Calu3 (cell line): ENCODE measurements at regions not wholly inside any gene's neighbourhood (a gene's known extent, or its start where the extent isn't known, plus 50 kb on each side); places are given as distances from the start of the nearest gene placed in this dataset.

Experiments
- BruUV-seq: library from RNA; stranded (reverse); fragments of 400-500 nt; replicated peaks from 2 replicates; lab custom pipeline; 2021; lab: Mats Ljungman, UMichigan
- CTCF ChIA-PET: fragments of 300-600 bp; sonication (Branson Sonifier 250); formaldehyde crosslinking; loops from one replicate; lab custom pipeline; 2022; ENCODE audit warnings: antibody characterized with exemption; lab: Charles Lee
- DNase-seq: peaks from one replicate; pipeline ENCODE4 v3.0.0; 2022
- H3K27ac Mint-ChIP-seq: one replicate; pipeline ENCODE4 v1.8.0; 2022; ENCODE audit warnings: mixed read lengths; ENCODE audit not compliant: unreplicated experiment
- H3K27me3 Mint-ChIP-seq: one replicate; pipeline ENCODE4 v1.8.0; 2022; ENCODE audit warnings: mixed read lengths; ENCODE audit not compliant: unreplicated experiment
- H3K36me3 Mint-ChIP-seq: one replicate; pipeline ENCODE4 v1.8.0; 2022; ENCODE audit warnings: mild to moderate bottlenecking, moderate library complexity, mixed read lengths; ENCODE audit not compliant: insufficient read depth, unreplicated experiment
- H3K4me1 Mint-ChIP-seq: one replicate; pipeline ENCODE4 v1.8.0; 2022; ENCODE audit warnings: mild to moderate bottlenecking, low read depth, mixed read lengths; ENCODE audit not compliant: unreplicated experiment
- H3K4me3 Mint-ChIP-seq: one replicate; pipeline ENCODE4 v1.8.0; 2022; ENCODE audit warnings: mild to moderate bottlenecking, low read depth, moderate library complexity, mixed read lengths; ENCODE audit not compliant: unreplicated experiment
- H3K9me3 Mint-ChIP-seq: one replicate; pipeline ENCODE4 v1.8.0; 2022; ENCODE audit warnings: low read depth, mixed read lengths; ENCODE audit not compliant: unreplicated experiment
- intact Hi-C: fragments of 100-400 bp; cut with micrococcal nuclease; formaldehyde crosslinking; loops from one replicate; pipeline ENCODE4 v1.10.0; 2022; ENCODE audit not compliant: unreplicated experiment
- TF ChIP-seq, protein P1 (sequence below): fragments of 200-600 bp; IDR thresholded peaks from one replicate; pipeline ENCODE4 v1.8.0; 2022; ENCODE audit warnings: antibody characterized with exemption; ENCODE audit not compliant: unreplicated experiment

DNA sequence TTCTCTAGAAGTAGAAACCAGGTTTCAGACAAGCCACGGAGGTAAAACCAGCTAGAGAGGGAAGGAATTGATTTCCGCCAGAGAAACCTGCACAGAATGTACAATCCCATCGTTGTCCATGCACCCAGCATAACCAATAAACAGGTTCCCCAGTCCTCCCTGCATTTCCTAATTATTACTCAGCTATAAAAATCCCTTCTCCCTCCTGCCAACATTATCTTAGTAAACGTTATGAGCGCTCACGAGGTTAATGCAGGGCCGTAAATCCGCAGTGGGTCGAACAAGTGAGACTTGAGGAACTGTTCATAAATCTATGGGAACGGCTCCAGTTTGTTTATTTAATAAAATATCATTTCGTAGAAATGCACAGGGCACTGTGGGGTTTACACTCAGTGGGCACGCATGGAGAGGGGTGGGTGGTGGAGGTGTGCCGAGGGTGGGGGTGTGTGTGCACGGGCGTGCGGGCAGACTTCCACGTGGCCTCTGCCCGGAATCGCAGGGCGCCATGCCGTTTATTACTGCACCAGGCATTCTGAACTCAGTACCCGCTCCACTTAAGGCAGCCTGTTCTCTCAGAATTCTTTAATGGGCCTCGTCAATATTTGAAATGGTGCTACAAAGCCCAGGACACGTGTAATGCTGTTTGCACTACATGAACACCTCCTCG is 257.3 kb downstream of the MIAT start:
- DNase-seq, result no peak
- TF ChIP-seq, protein P1, sequence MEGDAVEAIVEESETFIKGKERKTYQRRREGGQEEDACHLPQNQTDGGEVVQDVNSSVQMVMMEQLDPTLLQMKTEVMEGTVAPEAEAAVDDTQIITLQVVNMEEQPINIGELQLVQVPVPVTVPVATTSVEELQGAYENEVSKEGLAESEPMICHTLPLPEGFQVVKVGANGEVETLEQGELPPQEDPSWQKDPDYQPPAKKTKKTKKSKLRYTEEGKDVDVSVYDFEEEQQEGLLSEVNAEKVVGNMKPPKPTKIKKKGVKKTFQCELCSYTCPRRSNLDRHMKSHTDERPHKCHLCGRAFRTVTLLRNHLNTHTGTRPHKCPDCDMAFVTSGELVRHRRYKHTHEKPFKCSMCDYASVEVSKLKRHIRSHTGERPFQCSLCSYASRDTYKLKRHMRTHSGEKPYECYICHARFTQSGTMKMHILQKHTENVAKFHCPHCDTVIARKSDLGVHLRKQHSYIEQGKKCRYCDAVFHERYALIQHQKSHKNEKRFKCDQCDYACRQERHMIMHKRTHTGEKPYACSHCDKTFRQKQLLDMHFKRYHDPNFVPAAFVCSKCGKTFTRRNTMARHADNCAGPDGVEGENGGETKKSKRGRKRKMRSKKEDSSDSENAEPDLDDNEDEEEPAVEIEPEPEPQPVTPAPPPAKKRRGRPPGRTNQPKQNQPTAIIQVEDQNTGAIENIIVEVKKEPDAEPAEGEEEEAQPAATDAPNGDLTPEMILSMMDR, result no peak
- H3K27me3 Mint-ChIP-seq, result peaks cover 98% of the 10 kb centered on the region
- H3K27ac Mint-ChIP-seq, result no peak overlapping the region
- CTCF ChIA-PET, result interaction anchor here (0.6 kb wide), 1 partner anchor 271 kb away, joined by 3 read pairs; no protein-coding TSS in a partner anchor
- intact Hi-C loops, result no loop called here
- no peaks in the 10 kb centered on the region for H3K9me3 Mint-ChIP-seq
- BruUV-seq, result no TSS peak
- no peak overlapping the region for H3K4me3 Mint-ChIP-seq
- no peaks in the 10 kb centered on the region for H3K36me3 Mint-ChIP-seq
- H3K4me1 Mint-ChIP-seq, result no peaks in the 10 kb centered on the region

DNA sequence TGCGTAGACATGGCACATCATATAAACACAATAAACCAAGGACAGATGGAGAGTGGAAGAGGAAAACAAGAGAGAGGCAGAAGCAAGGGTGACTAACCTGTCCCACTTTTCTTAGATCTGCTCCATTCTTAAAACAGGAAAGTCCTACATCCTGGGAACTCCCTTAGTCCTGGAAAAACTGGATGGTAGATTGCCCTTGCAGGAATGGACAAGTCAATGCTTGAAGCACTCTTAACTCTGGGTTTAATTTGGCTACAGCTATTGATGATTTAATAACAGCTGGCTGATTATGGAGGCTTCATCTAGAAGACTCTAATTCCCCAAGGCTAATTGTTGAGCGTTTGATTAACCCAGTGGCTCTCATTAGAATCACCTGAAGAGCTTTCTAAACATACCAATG is 258.8 kb downstream of the MIAT start:
- Mint-ChIP-seq H3K27me3 (peaks cover 100% of the 10 kb centered on the region), H3K9me3 (no peaks in the 10 kb centered on the region), H3K27ac (no peak overlapping the region), H3K4me3 (no peak overlapping the region), H3K36me3 (no peaks in the 10 kb centered on the region), H3K4me1 (no peaks in the 10 kb centered on the region)
- no peak for DNase-seq
- CTCF ChIA-PET, result no interaction called here
- intact Hi-C loops, result no loop called here
- BruUV-seq, result no TSS peak
- TF ChIP-seq, protein P1, result no peak

DNA sequence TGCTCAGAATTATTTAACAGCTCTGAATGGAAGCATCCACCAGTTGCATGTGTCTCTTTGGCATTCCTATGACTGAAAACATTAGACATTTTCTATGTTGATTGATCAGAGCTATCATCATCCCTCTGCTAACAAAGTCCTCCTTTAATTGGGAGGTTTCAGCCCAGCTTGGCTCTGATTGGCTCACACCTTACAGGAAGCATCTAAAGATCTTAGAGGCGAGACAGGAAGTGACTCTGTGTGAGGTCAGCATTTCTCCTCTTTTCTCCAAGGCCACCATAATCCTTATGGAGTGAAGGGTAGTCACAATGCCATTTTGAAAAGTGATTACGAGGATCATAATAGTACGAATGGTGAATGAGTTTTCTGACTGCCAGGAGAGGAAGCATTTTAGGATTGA is 260.8 kb downstream of the MIAT start:
- Mint-ChIP-seq H3K4me1 (no peaks in the 10 kb centered on the region), H3K36me3 (no peaks in the 10 kb centered on the region), H3K9me3 (no peaks in the 10 kb centered on the region), H3K4me3 (no peak overlapping the region), H3K27ac (no peak overlapping the region), H3K27me3 (peaks cover 100% of the 10 kb centered on the region)
- CTCF ChIA-PET, result interaction anchor here (1.1 kb wide), 1 partner anchor 240 kb away, joined by 3 read pairs; no protein-coding TSS in a partner anchor
- TF ChIP-seq, protein P1, result no peak
- intact Hi-C loops, result no loop called here
- no TSS peak for BruUV-seq
- no peak for DNase-seq

DNA sequence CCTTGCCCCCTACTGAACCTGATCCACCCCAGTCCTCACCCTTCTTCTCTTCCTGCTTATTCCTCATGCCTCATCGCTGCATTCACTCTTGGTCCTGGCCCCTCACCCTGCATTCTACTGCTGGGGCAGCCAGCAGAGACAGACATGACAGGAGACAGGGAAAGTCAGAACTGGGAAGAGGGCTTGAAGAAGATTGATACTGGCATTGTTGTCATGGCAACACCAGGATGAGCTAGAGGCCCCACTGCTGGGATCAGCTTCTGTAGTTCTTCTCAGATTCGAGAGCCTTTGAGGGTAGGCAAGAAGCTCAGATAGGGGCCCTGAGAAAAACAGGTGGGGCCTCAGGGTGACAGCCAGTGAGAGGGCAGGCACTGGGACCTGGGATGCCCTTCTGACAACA is 264.3 kb downstream of the MIAT start:
- no TSS peak for BruUV-seq
- Mint-ChIP-seq H3K36me3 (no peaks in the 10 kb centered on the region), H3K4me3 (no peak overlapping the region), H3K27ac (no peak overlapping the region), H3K4me1 (no peaks in the 10 kb centered on the region), H3K9me3 (no peaks in the 10 kb centered on the region), H3K27me3 (peaks cover 100% of the 10 kb centered on the region)
- TF ChIP-seq, protein P1, result no peak
- CTCF ChIA-PET, result no interaction called here
- intact Hi-C loops, result no loop called here
- no peak for DNase-seq
